SK-N-SH (cell line): ENCODE measurements at regions not wholly inside any gene's neighbourhood (a gene's known extent, or its start where the extent isn't known, plus 50 kb on each side); places are given as distances from the start of the nearest gene placed in this dataset.
A peak's percentile ranks its signal among the peaks of the same experiment; 100 is the strongest.

Source experiments
- CTCF ChIA-PET: fragments of 300-600, 350-600 bp; formaldehyde crosslinking; extraction: SDS; loops from one replicate; lab custom pipeline; 2021; lab: Yijun Ruan, JAX
- POLR2A ChIA-PET: fragments of 350-600 bp; sonication (Branson Sonifier 250); formaldehyde crosslinking; extraction: SDS; loops from one replicate; lab custom pipeline; 2020; ENCODE audit warnings: antibody characterized with exemption, inconsistent platforms; lab: Yijun Ruan, JAX
- DNase-seq: peaks from one replicate; pipeline ENCODE4 v3.0.0; 2012
- H2AFZ ChIP-seq: fragments of 200-600 bp; sonication (generic); 2 replicates; pipeline ENCODE4 v1.8.1; 2016; ENCODE audit warnings: antibody characterized with exemption, mild to moderate bottlenecking, low read depth
- H3F3A ChIP-seq: fragments of 200-600 bp; sonication (generic); replicated peaks from 2 replicates; pipeline ENCODE3; 2016; ENCODE audit warnings: antibody characterized with exemption, mild to moderate bottlenecking; ENCODE audit not compliant: insufficient read depth
- H3K27ac ChIP-seq, 2 experiments: fragments of 200-500 bp in 1 of 2; fragments of 200-600 bp in 1 of 2; sonication (Bioruptor generic) in 1 of 2; sonication (generic), shearing (Covaris generic) in 1 of 2; 2 replicates each; pipeline versions ENCODE4 v1.5.1 to v1.6.1; 2014 to 2016; ENCODE audit warnings: low read depth in 2 of 2, inconsistent platforms in 1 of 2, low read length in 1 of 2, mild to moderate bottlenecking in 1 of 2, mixed read lengths in 1 of 2
- H3K27me3 ChIP-seq: fragments of 200-600 bp; sonication (generic), shearing (Covaris generic); 2 replicates; pipeline ENCODE4 v1.6.1; 2016; ENCODE audit warnings: mixed run types; ENCODE audit not compliant: insufficient read depth
- H3K36me3 ChIP-seq, 2 experiments: fragments of 200-500 bp in 1 of 2; fragments of 200-600 bp in 1 of 2; sonication (Bioruptor generic) in 1 of 2; sonication (generic) in 1 of 2; replicated peaks in 1 of 2; 2 replicates each; pipeline versions ENCODE3 to v1.5.1; 2014 to 2016; ENCODE audit warnings: low read length in 1 of 2, mild to moderate bottlenecking in 1 of 2; ENCODE audit not compliant: insufficient read depth in 2 of 2, control insufficient read depth in 1 of 2
- H3K4me1 ChIP-seq, 2 experiments: fragments of 200-500 bp in 1 of 2; fragments of 200-600 bp in 1 of 2; sonication (Bioruptor generic) in 1 of 2; sonication (generic), shearing (Covaris generic) in 1 of 2; 2 replicates each; pipeline versions ENCODE4 v1.5.1 to v1.6.1; 2014 to 2016; ENCODE audit warnings: low read depth in 1 of 2, low read length in 1 of 2, mixed run types in 1 of 2; ENCODE audit not compliant: insufficient read depth in 2 of 2, control insufficient read depth in 1 of 2
- H3K4me2 ChIP-seq: fragments of 200-600 bp; sonication (generic), shearing (Covaris generic); 2 replicates; pipeline ENCODE4 v1.6.1; 2017; ENCODE audit warnings: mixed run types
- H3K4me3 ChIP-seq, 2 experiments: fragments of 200-500 bp in 1 of 2; fragments of 200-600 bp in 1 of 2; sonication (Bioruptor generic) in 1 of 2; sonication (generic), shearing (Covaris generic) in 1 of 2; 2 replicates each; pipeline versions ENCODE4 v1.5.1 to v1.8.1; 2014 to 2016; ENCODE audit warnings: low read depth in 2 of 2, inconsistent platforms in 1 of 2, low read length in 1 of 2, mild to moderate bottlenecking in 1 of 2, mixed read lengths in 1 of 2, moderate library complexity in 1 of 2
- H3K79me2 ChIP-seq: fragments of 200-600 bp; sonication (generic); 2 replicates; pipeline ENCODE4 v1.8.1; 2017; ENCODE audit warnings: mild to moderate bottlenecking; ENCODE audit not compliant: insufficient read depth
- H3K9ac ChIP-seq: fragments of 200-600 bp; sonication (generic); 2 replicates; pipeline ENCODE4 v1.6.1; 2017; ENCODE audit warnings: mixed run types
- H3K9me2 ChIP-seq: fragments of 200-600 bp; sonication (generic); 2 replicates; pipeline ENCODE4 v1.6.1; 2017; ENCODE audit warnings: mixed run types
- H3K9me3 ChIP-seq: fragments of 200-600 bp; sonication (generic); 2 replicates; pipeline ENCODE4 v1.6.1; 2017; ENCODE audit warnings: mixed run types, mild to moderate bottlenecking, moderate library complexity
- H4K20me1 ChIP-seq: fragments of 200-600 bp; sonication (generic); 2 replicates; pipeline ENCODE4 v1.6.1; 2017; ENCODE audit warnings: mild to moderate bottlenecking, mixed run types; ENCODE audit not compliant: insufficient read depth
- CHD2 ChIP-seq: fragments of 150-350 bp; IDR thresholded peaks from 2 replicates; pipeline ENCODE4 v1.6.1; 2018; ENCODE audit warnings: low read length; ENCODE audit not compliant: partially characterized antibody
- EP300 ChIP-seq, 2 experiments: IDR thresholded peaks; 2 replicates each; pipeline versions ENCODE4 v1.4.0 to v1.6.1; 2012; ENCODE audit warnings: borderline replicate concordance in 1 of 2, low read depth in 1 of 2, low read length in 1 of 2
- EZH2phosphoT487 ChIP-seq: fragments of 200-600 bp; sonication (generic); IDR thresholded peaks from 2 replicates; pipeline ENCODE4 v1.6.1; 2017; ENCODE audit warnings: low read depth, mixed run types, mild to moderate bottlenecking, antibody characterized with exemption, moderate library complexity, borderline replicate concordance
- FOXJ3 ChIP-seq: sonication (generic); formaldehyde crosslinking; IDR thresholded peaks from 2 replicates; pipeline ENCODE4 v1.5.1; 2020; ENCODE audit warnings: mild to moderate bottlenecking, missing genetic modification reagents
- GABPA ChIP-seq: IDR thresholded peaks from 2 replicates; pipeline ENCODE4 v1.4.0; 2012; ENCODE audit warnings: low read depth, mild to moderate bottlenecking
- IRF3 ChIP-seq: fragments of 150-350 bp; IDR thresholded peaks from 2 replicates; pipeline ENCODE4 v1.6.1; 2016; ENCODE audit warnings: mild to moderate bottlenecking, low read depth, low read length
- MEF2A ChIP-seq: IDR thresholded peaks from 2 replicates; pipeline ENCODE4 v1.4.0; 2012; ENCODE audit warnings: low read depth, borderline replicate concordance
- NFIC ChIP-seq: IDR thresholded peaks from 2 replicates; pipeline ENCODE4 v1.4.0; 2012; ENCODE audit warnings: borderline replicate concordance
- NRF1 ChIP-seq: IDR thresholded peaks from 2 replicates; pipeline ENCODE4 v1.6.1; 2012; ENCODE audit warnings: low read depth, mild to moderate bottlenecking, low read length
- POLR2AphosphoS5 ChIP-seq: IDR thresholded peaks from 2 replicates; pipeline ENCODE4 v1.6.1; 2012; ENCODE audit warnings: low read depth, low read length
- RAD21 ChIP-seq: IDR thresholded peaks from 2 replicates; pipeline ENCODE4 v1.6.1; 2012; ENCODE audit warnings: mild to moderate bottlenecking, low read length
- RFX5 ChIP-seq: IDR thresholded peaks from 2 replicates; pipeline ENCODE4 v1.6.1; 2012; ENCODE audit warnings: mild to moderate bottlenecking, improper control_type of control experiment, low read length
- SIN3A ChIP-seq: IDR thresholded peaks from 2 replicates; pipeline ENCODE4 v1.6.1; 2012; ENCODE audit warnings: low read depth, mild to moderate bottlenecking, low read length, moderate library complexity, borderline replicate concordance
- TCF12 ChIP-seq: IDR thresholded peaks from 2 replicates; pipeline ENCODE4 v1.4.0; 2012
- TEAD4 ChIP-seq: IDR thresholded peaks from 2 replicates; pipeline ENCODE4 v1.4.0; 2012; ENCODE audit warnings: mild to moderate bottlenecking, borderline replicate concordance; ENCODE audit not compliant: insufficient read depth
- YY1 ChIP-seq: IDR thresholded peaks from 2 replicates; pipeline ENCODE4 v1.4.0; 2012; ENCODE audit warnings: low read depth, mild to moderate bottlenecking
- ZBTB33 ChIP-seq: IDR thresholded peaks from 2 replicates; pipeline ENCODE4 v1.4.0; 2012; ENCODE audit warnings: low read depth, borderline replicate concordance
- WGBS: methylation state at CpG from one replicate; pipeline ENCODE4 v1.1.6; 2017; ENCODE audit warnings: low lambda C conversion rate; 5-methylcytosine and 5-hydroxymethylcytosine counted together
- TF ChIP-seq, protein P1 (sequence below): fragments of 200-600 bp; sonication (generic); IDR thresholded peaks from 2 replicates; pipeline ENCODE4 v1.6.1; 2017; ENCODE audit warnings: antibody characterized with exemption, mild to moderate bottlenecking, moderate library complexity
- TF ChIP-seq, protein P2 (sequence below): IDR thresholded peaks from 2 replicates; pipeline ENCODE4 v1.6.1; 2012; ENCODE audit warnings: mild to moderate bottlenecking, low read depth, low read length, moderate library complexity
- TF ChIP-seq, protein P3 (sequence below): IDR thresholded peaks from 2 replicates; pipeline ENCODE4 v1.4.0; 2012; ENCODE audit warnings: low read depth
- TF ChIP-seq, protein P4 (sequence below): IDR thresholded peaks from 2 replicates; pipeline ENCODE4 v1.4.0; 2012; ENCODE audit warnings: low read depth, borderline replicate concordance

- TF ChIP-seq, protein P1, sequence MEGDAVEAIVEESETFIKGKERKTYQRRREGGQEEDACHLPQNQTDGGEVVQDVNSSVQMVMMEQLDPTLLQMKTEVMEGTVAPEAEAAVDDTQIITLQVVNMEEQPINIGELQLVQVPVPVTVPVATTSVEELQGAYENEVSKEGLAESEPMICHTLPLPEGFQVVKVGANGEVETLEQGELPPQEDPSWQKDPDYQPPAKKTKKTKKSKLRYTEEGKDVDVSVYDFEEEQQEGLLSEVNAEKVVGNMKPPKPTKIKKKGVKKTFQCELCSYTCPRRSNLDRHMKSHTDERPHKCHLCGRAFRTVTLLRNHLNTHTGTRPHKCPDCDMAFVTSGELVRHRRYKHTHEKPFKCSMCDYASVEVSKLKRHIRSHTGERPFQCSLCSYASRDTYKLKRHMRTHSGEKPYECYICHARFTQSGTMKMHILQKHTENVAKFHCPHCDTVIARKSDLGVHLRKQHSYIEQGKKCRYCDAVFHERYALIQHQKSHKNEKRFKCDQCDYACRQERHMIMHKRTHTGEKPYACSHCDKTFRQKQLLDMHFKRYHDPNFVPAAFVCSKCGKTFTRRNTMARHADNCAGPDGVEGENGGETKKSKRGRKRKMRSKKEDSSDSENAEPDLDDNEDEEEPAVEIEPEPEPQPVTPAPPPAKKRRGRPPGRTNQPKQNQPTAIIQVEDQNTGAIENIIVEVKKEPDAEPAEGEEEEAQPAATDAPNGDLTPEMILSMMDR = no peak
These were observed 136.3 kb upstream of the XYLT1 start (continued) for GRCh38 chr16:17607075-17607509.

GRCh38 chr16:17606460-17606859, 135.7 kb upstream of the XYLT1 start:
- no peaks in the 10 kb centered on the region for H3K27me3 ChIP-seq
- ChIA-PET POLR2A (interaction anchor here (0.6 to 2.4 kb wide), 9 partner anchors 14 to 367 kb away, joined by 3 to 11 read pairs (median 9); no protein-coding TSS in a partner anchor), CTCF (interaction anchor here (1.0 to 2.6 kb wide), 12 partner anchors 26 to 365 kb away, joined by 3 to 9 read pairs (median 6); no protein-coding TSS in a partner anchor)
- peak overlapping the region in 1 of 2 experiments; percentile 99; a peak in 2 of 4 replicates for H3K27ac ChIP-seq
- 0% methylated on average over 1 of the region's 1 CpG for WGBS
- no peak overlapping the region for H2AFZ ChIP-seq
- no peaks in the 10 kb centered on the region for H4K20me1 ChIP-seq
- no peak overlapping the region for H3K4me3 ChIP-seq
- no peaks in the 10 kb centered on the region for H3K9me2 ChIP-seq
- peak; percentile 33 for DNase-seq
- no peak overlapping the region for H3K4me2 ChIP-seq
- no peaks in the 10 kb centered on the region for H3K9me3 ChIP-seq
- no peaks in the 10 kb centered on the region for H3K79me2 ChIP-seq
- peaks cover 5 to 26% of the 10 kb centered on the region in 2 experiments; a peak in 3 of 4 replicates for H3K4me1 ChIP-seq
- H3K36me3 ChIP-seq = no peaks in the 10 kb centered on the region
- H3K9ac ChIP-seq = no peak overlapping the region
- H3F3A ChIP-seq = no peaks in the 10 kb centered on the region
- TF ChIP-seq RAD21 (peak; percentile 39; the same call in 1 of the 2 replicates), GABPA (no peak), POLR2AphosphoS5 (no peak; the same call in 1 of the 2 replicates), NFIC (peak; percentile 33; the same call in 1 of the 2 replicates), YY1 (no peak), SIN3A (no peak), TCF12 (peak; percentile 58), RFX5 (no peak), FOXJ3 (CRISPR knock-in tag) (no peak), TEAD4 (0 out of 2 replicates have a peak, but pooled peaks have one; percentile 6), NRF1 (no peak), MEF2A (no peak), ZBTB33 (no peak), CHD2 (peak; percentile 42), EZH2phosphoT487 (no peak), IRF3 (no peak), EP300 (IDR thresholded peaks at IDR 0.05; ENCODE audit: borderline replicate concordance in 1 of 2, low read depth in 1 of 2, low read length in 1 of 2) (peak; percentile 15 to 90; a peak in 3 of 4 replicates)
- TF ChIP-seq, protein P2, sequence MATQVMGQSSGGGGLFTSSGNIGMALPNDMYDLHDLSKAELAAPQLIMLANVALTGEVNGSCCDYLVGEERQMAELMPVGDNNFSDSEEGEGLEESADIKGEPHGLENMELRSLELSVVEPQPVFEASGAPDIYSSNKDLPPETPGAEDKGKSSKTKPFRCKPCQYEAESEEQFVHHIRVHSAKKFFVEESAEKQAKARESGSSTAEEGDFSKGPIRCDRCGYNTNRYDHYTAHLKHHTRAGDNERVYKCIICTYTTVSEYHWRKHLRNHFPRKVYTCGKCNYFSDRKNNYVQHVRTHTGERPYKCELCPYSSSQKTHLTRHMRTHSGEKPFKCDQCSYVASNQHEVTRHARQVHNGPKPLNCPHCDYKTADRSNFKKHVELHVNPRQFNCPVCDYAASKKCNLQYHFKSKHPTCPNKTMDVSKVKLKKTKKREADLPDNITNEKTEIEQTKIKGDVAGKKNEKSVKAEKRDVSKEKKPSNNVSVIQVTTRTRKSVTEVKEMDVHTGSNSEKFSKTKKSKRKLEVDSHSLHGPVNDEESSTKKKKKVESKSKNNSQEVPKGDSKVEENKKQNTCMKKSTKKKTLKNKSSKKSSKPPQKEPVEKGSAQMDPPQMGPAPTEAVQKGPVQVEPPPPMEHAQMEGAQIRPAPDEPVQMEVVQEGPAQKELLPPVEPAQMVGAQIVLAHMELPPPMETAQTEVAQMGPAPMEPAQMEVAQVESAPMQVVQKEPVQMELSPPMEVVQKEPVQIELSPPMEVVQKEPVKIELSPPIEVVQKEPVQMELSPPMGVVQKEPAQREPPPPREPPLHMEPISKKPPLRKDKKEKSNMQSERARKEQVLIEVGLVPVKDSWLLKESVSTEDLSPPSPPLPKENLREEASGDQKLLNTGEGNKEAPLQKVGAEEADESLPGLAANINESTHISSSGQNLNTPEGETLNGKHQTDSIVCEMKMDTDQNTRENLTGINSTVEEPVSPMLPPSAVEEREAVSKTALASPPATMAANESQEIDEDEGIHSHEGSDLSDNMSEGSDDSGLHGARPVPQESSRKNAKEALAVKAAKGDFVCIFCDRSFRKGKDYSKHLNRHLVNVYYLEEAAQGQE = no peak
- TF ChIP-seq, protein P3, sequence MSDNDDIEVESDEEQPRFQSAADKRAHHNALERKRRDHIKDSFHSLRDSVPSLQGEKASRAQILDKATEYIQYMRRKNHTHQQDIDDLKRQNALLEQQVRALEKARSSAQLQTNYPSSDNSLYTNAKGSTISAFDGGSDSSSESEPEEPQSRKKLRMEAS = no peak
- TF ChIP-seq, protein P4, sequence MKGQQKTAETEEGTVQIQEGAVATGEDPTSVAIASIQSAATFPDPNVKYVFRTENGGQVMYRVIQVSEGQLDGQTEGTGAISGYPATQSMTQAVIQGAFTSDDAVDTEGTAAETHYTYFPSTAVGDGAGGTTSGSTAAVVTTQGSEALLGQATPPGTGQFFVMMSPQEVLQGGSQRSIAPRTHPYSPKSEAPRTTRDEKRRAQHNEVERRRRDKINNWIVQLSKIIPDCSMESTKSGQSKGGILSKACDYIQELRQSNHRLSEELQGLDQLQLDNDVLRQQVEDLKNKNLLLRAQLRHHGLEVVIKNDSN = no peak
